OCI-LY1 (cell line): ENCODE measurements at regions not wholly inside any gene's neighbourhood (a gene's known extent, or its start where the extent isn't known, plus 50 kb on each side); places are given as distances from the start of the nearest gene placed in this dataset.

Experiments used
- H2AFZ ChIP-seq: fragments of 200-600 bp; sonication (generic), shearing (Covaris generic); 2 replicates; pipeline ENCODE4 v1.6.0; 2014; ENCODE audit warnings: antibody characterized with exemption, mild to moderate bottlenecking, low read length
- H3F3A ChIP-seq: fragments of 200-600 bp; sonication (generic), shearing (Covaris generic); 2 replicates; pipeline ENCODE4 v1.6.0; 2014; ENCODE audit warnings: mild to moderate bottlenecking, antibody characterized with exemption, low read length, moderate library complexity; ENCODE audit not compliant: insufficient read depth
- H3K27ac ChIP-seq: fragments of 200-600 bp; sonication (generic); 2 replicates; pipeline ENCODE4 v1.5.1; 2014; ENCODE audit warnings: low read length, mixed run types, mild to moderate bottlenecking, low read depth; ENCODE audit not compliant: poor library complexity, severe bottlenecking
- H3K27me3 ChIP-seq: fragments of 200-600 bp; sonication (generic); 2 replicates; pipeline ENCODE4 v1.6.0; 2014; ENCODE audit warnings: antibody characterized with exemption, mild to moderate bottlenecking, low read length, moderate library complexity; ENCODE audit not compliant: insufficient read depth
- H3K36me3 ChIP-seq: fragments of 200-600 bp; sonication (generic); 2 replicates; pipeline ENCODE4 v1.6.1; 2014; ENCODE audit warnings: mild to moderate bottlenecking, antibody characterized with exemption, low read length, moderate library complexity, mixed read lengths; ENCODE audit not compliant: insufficient read depth
- H3K4me1 ChIP-seq: fragments of 200-600 bp; sonication (generic); 2 replicates; pipeline ENCODE4 v1.5.1; 2014; ENCODE audit warnings: mild to moderate bottlenecking, low read length, moderate library complexity; ENCODE audit not compliant: insufficient read depth, severe bottlenecking
- H3K4me2 ChIP-seq: fragments of 200-600 bp; sonication (generic), shearing (Covaris generic); 2 replicates; pipeline ENCODE4 v1.6.1; 2014; ENCODE audit warnings: low read length
- H3K4me3 ChIP-seq: fragments of 200-600 bp; sonication (generic); 2 replicates; pipeline ENCODE4 v1.5.1; 2014; ENCODE audit warnings: low read length, low read depth, mild to moderate bottlenecking, mixed read lengths; ENCODE audit not compliant: poor library complexity, severe bottlenecking
- H3K79me2 ChIP-seq: fragments of 200-600 bp; shearing (Covaris generic); 2 replicates; pipeline ENCODE4 v1.6.1; 2016; ENCODE audit warnings: mixed run types, low read length, mixed read lengths; ENCODE audit not compliant: insufficient read depth
- H3K9ac ChIP-seq: fragments of 200-600 bp; sonication (generic), shearing (Covaris generic); 2 replicates; pipeline ENCODE4 v1.6.1; 2014; ENCODE audit warnings: mild to moderate bottlenecking, low read length, mixed read lengths
- H3K9me2 ChIP-seq: fragments of 200-600 bp; sonication (generic), shearing (Covaris generic); 2 replicates; pipeline ENCODE4 v1.6.1; 2014; ENCODE audit warnings: low read depth, mild to moderate bottlenecking, low read length, mixed read lengths
- H3K9me3 ChIP-seq: fragments of 200-600 bp; shearing (Covaris generic); 2 replicates; pipeline ENCODE4 v1.6.1; 2014; ENCODE audit warnings: low read length, mixed read lengths
- H4K20me1 ChIP-seq: fragments of 200-600 bp; sonication (generic), shearing (Covaris generic); 2 replicates; pipeline ENCODE4 v1.6.0; 2016; ENCODE audit warnings: mild to moderate bottlenecking, low read length; ENCODE audit not compliant: insufficient read depth
- EZH2 ChIP-seq: fragments of 200-600 bp; sonication (generic), shearing (Covaris generic); IDR thresholded peaks from 2 replicates; pipeline ENCODE4 v1.8.0; 2017; ENCODE audit warnings: borderline replicate concordance, mixed run types, mild to moderate bottlenecking, antibody characterized with exemption, low read length, moderate library complexity, mixed read lengths
- TF ChIP-seq, protein P1 (sequence below): fragments of 200-600 bp; sonication (generic), shearing (Covaris generic); IDR thresholded peaks from 2 replicates; pipeline ENCODE4 v1.5.1; 2017; ENCODE audit warnings: mild to moderate bottlenecking, antibody characterized with exemption, low read length, moderate library complexity, mixed read lengths

GRCh38 chr11:71188073-71188472, 64.3 kb downstream of the SHANK2 start:
- Histone ChIP-seq H3K36me3 (no peaks in the 10 kb centered on the region), H3K4me3 (no peak overlapping the region), H2AFZ (no peak overlapping the region), H3K4me1 (no peaks in the 10 kb centered on the region), H3K4me2 (no peak overlapping the region), H4K20me1 (no peaks in the 10 kb centered on the region), H3K9me3 (no peaks in the 10 kb centered on the region), H3K9ac (no peak overlapping the region), H3K27me3 (no peaks in the 10 kb centered on the region; the same call in 1 of the 2 replicates), H3K9me2 (no peaks in the 10 kb centered on the region), H3F3A (no peaks in the 10 kb centered on the region), H3K27ac (no peak overlapping the region), H3K79me2 (no peaks in the 10 kb centered on the region)
- TF ChIP-seq, protein P1, sequence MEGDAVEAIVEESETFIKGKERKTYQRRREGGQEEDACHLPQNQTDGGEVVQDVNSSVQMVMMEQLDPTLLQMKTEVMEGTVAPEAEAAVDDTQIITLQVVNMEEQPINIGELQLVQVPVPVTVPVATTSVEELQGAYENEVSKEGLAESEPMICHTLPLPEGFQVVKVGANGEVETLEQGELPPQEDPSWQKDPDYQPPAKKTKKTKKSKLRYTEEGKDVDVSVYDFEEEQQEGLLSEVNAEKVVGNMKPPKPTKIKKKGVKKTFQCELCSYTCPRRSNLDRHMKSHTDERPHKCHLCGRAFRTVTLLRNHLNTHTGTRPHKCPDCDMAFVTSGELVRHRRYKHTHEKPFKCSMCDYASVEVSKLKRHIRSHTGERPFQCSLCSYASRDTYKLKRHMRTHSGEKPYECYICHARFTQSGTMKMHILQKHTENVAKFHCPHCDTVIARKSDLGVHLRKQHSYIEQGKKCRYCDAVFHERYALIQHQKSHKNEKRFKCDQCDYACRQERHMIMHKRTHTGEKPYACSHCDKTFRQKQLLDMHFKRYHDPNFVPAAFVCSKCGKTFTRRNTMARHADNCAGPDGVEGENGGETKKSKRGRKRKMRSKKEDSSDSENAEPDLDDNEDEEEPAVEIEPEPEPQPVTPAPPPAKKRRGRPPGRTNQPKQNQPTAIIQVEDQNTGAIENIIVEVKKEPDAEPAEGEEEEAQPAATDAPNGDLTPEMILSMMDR = no peak
- TF ChIP-seq EZH2 = no peak

- Histone ChIP-seq H3K9me3 (no peaks in the 10 kb centered on the region), H3K4me3 (no peak overlapping the region), H3K4me1 (no peaks in the 10 kb centered on the region), H3K27ac (no peak overlapping the region), H3K9me2 (no peaks in the 10 kb centered on the region), H3K4me2 (no peak overlapping the region), H3K79me2 (no peaks in the 10 kb centered on the region), H3K9ac (no peak overlapping the region), H4K20me1 (no peaks in the 10 kb centered on the region), H2AFZ (no peak overlapping the region), H3K27me3 (no peaks in the 10 kb centered on the region), H3K36me3 (no peaks in the 10 kb centered on the region), H3F3A (no peaks in the 10 kb centered on the region)
- TF ChIP-seq EZH2 = no peak
- TF ChIP-seq, protein P1 = no peak
Observed at GRCh38 chr11:71186806-71187205, 65.6 kb downstream of the SHANK2 start.

DNA sequence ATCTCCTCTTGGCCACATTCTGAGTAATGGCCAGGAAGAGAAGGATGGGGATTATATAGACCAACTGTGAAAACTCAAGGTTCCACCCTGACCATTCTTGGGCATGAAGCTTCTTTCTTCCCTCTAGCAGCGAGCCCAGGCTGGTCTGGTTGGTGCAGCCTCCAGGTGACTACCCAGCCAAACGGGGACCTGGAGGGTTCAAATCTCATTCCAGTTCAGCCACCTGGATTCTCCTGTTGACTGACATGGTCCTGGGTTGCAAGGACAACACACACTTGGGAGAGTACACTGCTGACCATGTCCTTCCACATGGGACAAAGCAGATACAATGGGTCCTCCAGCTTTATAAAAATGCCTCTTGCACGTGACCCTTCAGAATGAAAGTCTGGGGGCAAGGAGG, 67.0 kb downstream of the SHANK2 start:
- Histone ChIP-seq H3K4me3 (no peak overlapping the region), H3K79me2 (no peaks in the 10 kb centered on the region), H3K27me3 (no peaks in the 10 kb centered on the region), H3F3A (no peaks in the 10 kb centered on the region), H3K4me2 (no peak overlapping the region), H3K36me3 (no peaks in the 10 kb centered on the region), H3K9ac (no peak overlapping the region), H3K9me3 (no peaks in the 10 kb centered on the region), H2AFZ (no peak overlapping the region), H3K4me1 (no peaks in the 10 kb centered on the region), H3K9me2 (no peaks in the 10 kb centered on the region), H3K27ac (no peak overlapping the region), H4K20me1 (no peaks in the 10 kb centered on the region)
- no peak for TF ChIP-seq EZH2
- TF ChIP-seq, protein P1 = no peak
